ENCODE measurements at regions not wholly inside any gene's neighbourhood (a gene's known extent, or its start where the extent isn't known, plus 50 kb on each side); places are given as distances from the start of the nearest gene placed in this dataset.

DNA sequence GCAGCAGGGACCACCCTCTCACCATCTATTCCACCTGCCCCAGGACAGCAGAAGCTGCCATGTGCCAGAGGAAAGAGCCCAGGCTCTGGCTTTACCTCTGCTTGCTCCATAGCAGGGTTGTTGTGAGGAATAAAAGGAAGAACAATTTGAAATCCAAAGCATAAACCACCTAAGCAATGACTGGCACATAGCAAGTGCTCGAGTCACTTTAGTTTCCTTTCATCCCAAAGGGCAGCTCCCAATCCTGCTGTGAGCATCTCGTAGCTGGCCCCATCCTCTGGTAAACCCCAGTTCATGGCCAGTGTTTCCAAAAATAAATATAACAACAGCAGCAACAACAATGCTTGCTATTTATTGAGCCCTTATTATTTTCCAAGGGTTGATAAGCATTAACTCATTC, 923.5 kb downstream of the EPHA4 start:
- H3K4me1 ChIP-seq: no peaks in the 10 kb centered on the region

GRCh38 chr2:220653776-220654175, 918.3 kb downstream of the EPHA4 start:
- Histone ChIP-seq H3K36me3 (no peaks in the 10 kb centered on the region), H3K27ac (no peak overlapping the region), H3K4me3 (no peak overlapping the region), H3K27me3 (no peaks in the 10 kb centered on the region), H3K4me1 (no peaks in the 10 kb centered on the region), H3K9me3 (no peaks in the 10 kb centered on the region)
- no peak for DNase-seq (ENCODE audit: extremely low spot score in 2 of 2)
- TF ChIP-seq CTCF (IDR thresholded peaks at IDR 0.05) (no peak), POLR2AphosphoS5 (IDR thresholded peaks at IDR 0.05; ENCODE audit: insufficient read depth in 1 of 2, low read depth in 1 of 2) (no peak), POLR2A (IDR thresholded peaks at IDR 0.05) (no peak)
- intact Hi-C loops (cut with DNase I): no loop called here

More for the DNA sequence above, 923.5 kb downstream of the EPHA4 start:
- no peak for DNase-seq (ENCODE audit: extremely low spot score in 2 of 2)
- Histone ChIP-seq H3K36me3 (no peaks in the 10 kb centered on the region), H3K27me3 (no peaks in the 10 kb centered on the region), H3K9me3 (no peaks in the 10 kb centered on the region), H3K27ac (no peak overlapping the region), H3K4me3 (no peak overlapping the region)
- TF ChIP-seq POLR2A (IDR thresholded peaks at IDR 0.05) (no peak), POLR2AphosphoS5 (IDR thresholded peaks at IDR 0.05; ENCODE audit: insufficient read depth in 1 of 2, low read depth in 1 of 2) (no peak)
- intact Hi-C loops (cut with DNase I): no loop called here

GRCh38 chr2:220654322-220654721, 917.8 kb downstream of the EPHA4 start:
- no peak for DNase-seq (ENCODE audit: extremely low spot score in 2 of 2)
- Histone ChIP-seq H3K4me3 (no peak overlapping the region), H3K4me1 (no peaks in the 10 kb centered on the region), H3K9me3 (no peaks in the 10 kb centered on the region), H3K27me3 (no peaks in the 10 kb centered on the region), H3K27ac (no peak overlapping the region), H3K36me3 (no peaks in the 10 kb centered on the region)
- TF ChIP-seq POLR2A (IDR thresholded peaks at IDR 0.05) (no peak), CTCF (IDR thresholded peaks at IDR 0.05) (no peak), POLR2AphosphoS5 (IDR thresholded peaks at IDR 0.05; ENCODE audit: insufficient read depth in 1 of 2, low read depth in 1 of 2) (no peak)
- intact Hi-C loops (cut with DNase I): no loop called here

GRCh38 chr2:220660277-220661145, 911.6 kb downstream of the EPHA4 start:
- intact Hi-C loops (cut with DNase I): no loop called here
- H3K9me3 ChIP-seq: no peaks in the 10 kb centered on the region
- no peaks in the 10 kb centered on the region for H3K27me3 ChIP-seq
- no peak for DNase-seq (ENCODE audit: extremely low spot score in 2 of 2)
- no peak overlapping the region for H3K4me3 ChIP-seq
- TF ChIP-seq CTCF (IDR thresholded peaks at IDR 0.05) (no peak), POLR2AphosphoS5 (IDR thresholded peaks at IDR 0.05; ENCODE audit: insufficient read depth in 1 of 2, low read depth in 1 of 2) (no peak), POLR2A (IDR thresholded peaks at IDR 0.05) (no peak)
- H3K27ac ChIP-seq: no peak overlapping the region
- H3K36me3 ChIP-seq: no peaks in the 10 kb centered on the region
- H3K4me1 ChIP-seq: peaks cover 4% of the 10 kb centered on the region

- no peak for DNase-seq (ENCODE audit: extremely low spot score in 2 of 2)
- intact Hi-C loops (cut with DNase I): no loop called here
- Histone ChIP-seq H3K27ac (no peak overlapping the region), H3K27me3 (no peaks in the 10 kb centered on the region), H3K9me3 (no peaks in the 10 kb centered on the region), H3K4me3 (no peak overlapping the region), H3K4me1 (peaks cover 4% of the 10 kb centered on the region), H3K36me3 (no peaks in the 10 kb centered on the region)
- TF ChIP-seq POLR2A (IDR thresholded peaks at IDR 0.05) (no peak), CTCF (IDR thresholded peaks at IDR 0.05) (peak in 1 of 3 experiments; percentile 17)
Observed at GRCh38 chr2:220662431-220662830, 909.7 kb downstream of the EPHA4 start.
